ENCODE measurements at regions not wholly inside any gene's neighbourhood (a gene's known extent, or its start where the extent isn't known, plus 50 kb on each side); places are given as distances from the start of the nearest gene placed in this dataset.

DNA sequence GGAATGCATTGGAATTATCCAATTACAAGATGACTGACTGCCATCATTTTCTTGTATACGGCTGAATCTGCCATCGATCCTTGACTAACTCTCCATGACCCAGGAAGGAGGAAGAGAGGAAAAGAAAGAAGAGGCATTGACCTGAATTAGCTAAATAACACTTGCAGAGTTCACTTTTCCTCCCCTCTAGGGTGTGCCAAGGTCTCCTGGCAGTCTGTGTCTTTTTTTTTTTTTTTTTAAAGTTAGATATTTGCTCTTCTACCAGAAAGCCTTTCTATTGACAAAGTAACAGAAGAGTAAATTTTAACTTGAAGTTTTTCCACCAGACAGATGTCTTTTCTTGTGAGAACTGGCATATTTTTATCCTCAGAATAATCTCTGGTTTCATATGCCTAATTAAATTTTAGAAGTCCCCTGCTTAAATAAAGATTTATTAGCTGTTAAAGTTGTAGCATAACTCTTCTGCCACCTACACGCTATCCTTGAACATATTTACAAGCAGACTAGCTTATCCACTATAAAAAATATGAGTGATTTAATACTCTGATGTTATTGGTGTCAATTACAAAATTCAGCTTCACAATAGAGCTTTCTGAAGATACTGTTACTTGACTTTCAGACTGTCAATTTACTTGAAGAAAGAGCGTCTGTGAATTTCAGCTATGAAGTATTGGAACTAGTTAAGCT lies 171.7 kb upstream of the ETAA1 start:
- TF ChIP-seq CTCF (IDR thresholded peaks at IDR 0.05) (no peak), POLR2A (IDR thresholded peaks at IDR 0.05) (no peak)
